Naive thymus-derived CD8-positive, alpha-beta T cell (primary cell): ENCODE measurements at regions not wholly inside any gene's neighbourhood (a gene's known extent, or its start where the extent isn't known, plus 50 kb on each side); places are given as distances from the start of the nearest gene placed in this dataset.
"Not testable (repeated sequence)": the region's sequence is repeated elsewhere in the genome, so short reads cannot be mapped to it uniquely, and the experiment has no call there.

Experiments
- ATAC-seq, 2 donors: fragments of 150-1000 bp; cut with Tn5 transposase in 1 of 2; sonication (Bioruptor Pico), chemical (Tn5 transposase) in 1 of 2; 1 replicate in 1 of 2; 2 replicates in 1 of 2; pipeline ENCODE4 v1.10.0; 2021; ENCODE audit warnings: mild to moderate bottlenecking in 2 of 2, moderate library complexity in 2 of 2
- POLR2A ChIA-PET: fragments of 350-600 bp; sonication (Branson Sonifier 250); formaldehyde crosslinking; loops from one replicate; lab custom pipeline; 2021; ENCODE audit warnings: antibody characterized with exemption; lab: Charles Lee
- DNase-seq, 10 donors: peaks; one replicate each; pipeline versions ENCODE4 v3.0.0 to v3.0.0-alpha.2; 2020 to 2022
- H3K27ac Mint-ChIP-seq, 10 donors: one replicate each; pipeline ENCODE4 v1.8.0; 2020 to 2022; ENCODE audit warnings: mild to moderate bottlenecking in 10 of 10, mixed read lengths in 10 of 10, moderate library complexity in 4 of 10, inconsistent platforms in 1 of 10
- H3K27me3 Mint-ChIP-seq, 5 donors: one replicate each; pipeline ENCODE4 v1.8.0; 2021 to 2022; ENCODE audit warnings: mixed read lengths in 5 of 5
- H3K36me3 Mint-ChIP-seq, 3 donors: one replicate each; pipeline ENCODE4 v1.8.0; 2020 to 2022; ENCODE audit warnings: mixed read lengths in 3 of 3, mild to moderate bottlenecking in 2 of 3, inconsistent platforms in 1 of 3
- H3K4me1 Mint-ChIP-seq, 4 donors: one replicate each; pipeline ENCODE4 v1.8.0; 2021 to 2022; ENCODE audit warnings: mixed read lengths in 4 of 4
- H3K4me3 Mint-ChIP-seq, 10 donors: one replicate each; pipeline ENCODE4 v1.8.0; 2020 to 2022; ENCODE audit warnings: mild to moderate bottlenecking in 10 of 10, mixed read lengths in 10 of 10, moderate library complexity in 6 of 10, inconsistent platforms in 1 of 10
- H3K9me3 Mint-ChIP-seq, 9 donors: one replicate each; pipeline ENCODE4 v1.8.0; 2020 to 2022; ENCODE audit warnings: mixed read lengths in 9 of 9, mild to moderate bottlenecking in 3 of 9, inconsistent platforms in 1 of 9, moderate library complexity in 1 of 9

DNA sequence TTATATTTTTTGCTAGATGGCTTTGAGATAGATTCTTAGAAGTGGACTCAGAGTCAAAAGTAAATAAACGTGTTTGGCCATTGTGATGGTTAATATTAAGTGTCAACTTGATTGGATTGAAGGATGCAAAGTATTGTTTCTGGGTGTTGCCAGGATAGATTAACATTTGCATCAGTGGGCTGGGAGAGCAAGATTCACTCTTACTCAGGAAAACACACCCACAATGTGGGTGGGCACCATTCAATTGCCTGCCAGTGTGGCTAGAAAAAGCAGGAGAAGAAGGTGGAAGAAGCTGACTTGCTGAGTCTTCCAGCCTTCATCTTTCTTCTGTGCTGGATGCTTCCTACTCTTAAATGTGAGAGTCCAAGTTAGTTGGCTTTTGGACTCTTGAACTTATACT, 368.4 kb upstream of the TSPY2 start:
- H3K27me3 Mint-ChIP-seq, POLR2A ChIA-PET, H3K36me3 Mint-ChIP-seq, H3K4me3 Mint-ChIP-seq, H3K4me1 Mint-ChIP-seq, H3K27ac Mint-ChIP-seq, H3K9me3 Mint-ChIP-seq, DNase-seq, ATAC-seq: not testable (repeated sequence)

GRCh38 chrY:5890655-5891054, 355.4 kb upstream of the TSPY2 start:
- H3K27me3 Mint-ChIP-seq, DNase-seq, POLR2A ChIA-PET, ATAC-seq, H3K27ac Mint-ChIP-seq, H3K4me1 Mint-ChIP-seq, H3K4me3 Mint-ChIP-seq, H3K36me3 Mint-ChIP-seq, H3K9me3 Mint-ChIP-seq: not testable (repeated sequence)

- H3K4me3 Mint-ChIP-seq, ATAC-seq, H3K36me3 Mint-ChIP-seq, POLR2A ChIA-PET, H3K27me3 Mint-ChIP-seq, DNase-seq, H3K27ac Mint-ChIP-seq, H3K4me1 Mint-ChIP-seq, H3K9me3 Mint-ChIP-seq: not testable (repeated sequence)
Measured at GRCh38 chrY:5896688-5897087, 349.3 kb upstream of the TSPY2 start.

DNA sequence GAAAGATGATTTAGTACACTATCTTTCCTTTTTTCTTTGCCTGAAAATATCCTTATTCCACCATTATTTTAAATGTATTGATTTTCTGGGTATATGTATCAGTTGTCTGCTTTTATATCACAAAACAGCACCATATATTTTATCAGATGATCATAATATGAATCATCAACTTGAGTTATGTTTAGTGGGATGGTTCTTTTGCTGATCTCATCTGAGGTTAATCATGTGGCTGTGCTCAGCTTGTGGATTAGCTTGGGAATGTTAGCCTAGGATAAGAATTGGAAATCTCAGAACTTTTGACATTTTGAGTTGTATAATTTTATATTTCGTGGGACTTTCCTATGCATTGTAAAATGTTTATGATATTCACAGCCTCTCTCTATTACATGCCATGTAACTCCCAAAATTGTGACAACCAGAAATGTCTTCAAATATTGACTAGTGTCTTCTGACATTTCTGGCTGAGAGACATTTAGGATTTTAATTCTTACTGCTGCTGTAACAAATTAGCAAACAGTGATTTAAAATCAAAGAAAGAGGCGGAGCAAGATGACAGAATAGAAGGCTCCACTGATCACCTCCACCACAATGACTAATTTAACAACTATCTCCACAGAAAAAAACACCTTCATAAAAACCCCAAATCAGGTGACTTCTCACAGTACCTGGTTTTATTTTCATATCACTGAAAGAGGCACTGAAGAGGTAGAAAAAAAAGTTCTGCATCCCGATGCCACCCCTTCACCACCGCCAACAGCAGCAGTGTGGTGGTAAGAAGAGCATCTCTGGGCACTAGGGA, 337.1 kb upstream of the TSPY2 start:
- ATAC-seq, H3K27me3 Mint-ChIP-seq, DNase-seq, H3K4me1 Mint-ChIP-seq, POLR2A ChIA-PET, H3K4me3 Mint-ChIP-seq, H3K36me3 Mint-ChIP-seq, H3K9me3 Mint-ChIP-seq, H3K27ac Mint-ChIP-seq: not testable (repeated sequence)

DNA sequence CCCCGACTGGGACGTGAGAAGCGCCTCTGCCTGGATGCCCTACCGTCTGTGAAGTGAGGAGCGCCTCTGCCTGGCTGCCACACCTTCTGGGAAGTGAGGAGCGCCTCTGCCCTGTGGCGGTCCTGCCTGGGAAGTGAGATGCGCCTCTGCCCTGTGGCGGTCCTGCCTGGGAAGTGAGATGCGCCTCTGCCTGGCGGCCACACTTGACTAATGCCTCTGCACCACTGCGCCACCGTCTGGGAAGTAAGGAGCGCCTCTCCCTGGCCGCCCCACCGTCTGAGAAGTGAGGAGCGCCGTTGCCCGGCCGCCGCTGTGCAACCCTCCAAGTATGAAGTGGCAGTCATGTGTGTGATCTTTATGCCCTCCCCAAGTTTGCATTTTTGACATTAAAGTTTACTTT, 307.6 kb upstream of the TSPY2 start:
- H3K27ac Mint-ChIP-seq, H3K36me3 Mint-ChIP-seq, ATAC-seq, H3K4me3 Mint-ChIP-seq, POLR2A ChIA-PET, H3K4me1 Mint-ChIP-seq, DNase-seq, H3K27me3 Mint-ChIP-seq: not testable (repeated sequence)
- peaks cover 0 to 21% (median 0%) of the 10 kb centered on the region in 9 donors for H3K9me3 Mint-ChIP-seq

DNA sequence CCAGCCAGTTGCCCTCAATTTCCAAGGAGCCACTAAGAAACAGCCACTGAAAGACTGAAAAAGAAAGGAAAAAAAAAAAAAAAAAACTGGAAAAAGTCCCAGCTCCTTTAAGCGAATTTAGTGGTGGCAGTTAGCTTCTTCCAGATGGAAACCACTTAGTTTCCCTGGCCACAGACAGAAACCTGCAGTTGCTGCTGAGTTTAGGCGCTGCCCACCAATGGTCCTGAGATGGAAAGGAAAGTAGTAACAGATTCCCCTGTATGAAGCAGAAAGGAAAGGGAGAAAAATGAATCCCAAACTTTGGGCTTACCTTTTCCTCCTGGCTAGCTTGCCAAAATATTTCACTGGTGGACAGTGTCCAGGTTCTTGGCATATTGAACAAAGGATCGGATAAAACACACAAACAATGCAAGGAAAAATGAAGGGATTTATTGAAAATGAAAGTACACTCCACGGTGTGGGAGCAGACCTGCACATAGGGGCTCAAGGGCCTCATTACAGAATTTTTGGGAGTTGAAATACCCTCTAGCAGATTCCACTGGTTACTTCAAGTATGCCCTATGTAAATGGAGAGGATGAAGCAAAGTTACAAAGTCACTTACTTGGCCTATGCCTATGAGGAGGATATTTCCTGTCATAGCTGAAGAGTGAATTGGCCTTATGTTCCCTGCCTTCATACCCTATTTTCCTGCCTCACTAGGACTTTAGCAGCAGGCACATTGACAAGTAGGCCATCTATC, 299.5 kb upstream of the TSPY2 start:
- not testable (repeated sequence) for H3K4me3 Mint-ChIP-seq, ATAC-seq, H3K4me1 Mint-ChIP-seq, H3K27ac Mint-ChIP-seq, DNase-seq, H3K27me3 Mint-ChIP-seq, H3K36me3 Mint-ChIP-seq
- peaks cover 0 to 22% (median 0%) of the 10 kb centered on the region in 9 donors for H3K9me3 Mint-ChIP-seq
- POLR2A ChIA-PET = interaction anchor here (0.6 kb wide), 1 partner anchor 687 kb away, joined by 4 read pairs; no protein-coding TSS in a partner anchor

GRCh38 chrY:5967019-5967418, 279.0 kb upstream of the TSPY2 start:
- H3K27me3 Mint-ChIP-seq, ATAC-seq, H3K9me3 Mint-ChIP-seq, DNase-seq, H3K36me3 Mint-ChIP-seq, H3K4me1 Mint-ChIP-seq, POLR2A ChIA-PET, H3K27ac Mint-ChIP-seq, H3K4me3 Mint-ChIP-seq: not testable (repeated sequence)

DNA sequence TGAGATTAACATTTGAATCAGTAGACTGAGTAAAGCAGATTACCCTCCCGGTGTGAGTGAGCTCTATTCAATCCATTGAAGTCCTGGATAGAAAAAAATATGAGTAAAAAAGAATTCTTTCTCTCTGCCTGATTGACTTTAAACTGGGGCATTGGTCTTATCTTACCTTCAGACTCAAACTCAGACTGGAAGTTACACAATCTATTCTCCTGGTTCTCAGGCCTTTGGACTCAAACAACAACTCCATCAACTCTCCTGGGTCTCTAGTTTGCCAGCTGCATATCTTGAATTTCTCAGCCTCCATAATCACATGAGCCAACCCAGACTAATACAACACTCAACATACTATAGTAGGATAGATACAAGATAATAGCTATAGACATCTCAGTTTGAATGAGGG, 255.4 kb upstream of the TSPY2 start:
- H3K27ac Mint-ChIP-seq, POLR2A ChIA-PET, DNase-seq, H3K36me3 Mint-ChIP-seq, H3K4me3 Mint-ChIP-seq, H3K4me1 Mint-ChIP-seq, H3K27me3 Mint-ChIP-seq, H3K9me3 Mint-ChIP-seq, ATAC-seq: not testable (repeated sequence)
